ENCODE measurements at regions not wholly inside any gene's neighbourhood (a gene's known extent, or its start where the extent isn't known, plus 50 kb on each side); places are given as distances from the start of the nearest gene placed in this dataset.

GRCh38 chr1:239906394-239906793 lies 185.3 kb upstream of the FMN2 start:
- intact Hi-C loops (cut with micrococcal nuclease) = no loop called here
- no peaks in the 10 kb centered on the region for H3K36me3 Mint-ChIP-seq (ENCODE audit: low read depth)
- TF ChIP-seq CTCF (IDR thresholded peaks at IDR 0.05) = no peak
- no peaks in the 10 kb centered on the region for H3K4me1 Mint-ChIP-seq (ENCODE audit: low read depth)
- no peak overlapping the region for H3K27ac Mint-ChIP-seq
- ChIA-PET POLR2A (interaction anchor here (0.7 kb wide), 1 partner anchor 1722 kb away, joined by 3 read pairs; no protein-coding TSS in a partner anchor), CTCF (interaction anchor here (2.0 kb wide), 1 partner anchor 8 kb away, joined by 5 read pairs; no protein-coding TSS in a partner anchor)
- peaks cover 2% of the 10 kb centered on the region for H3K27me3 Mint-ChIP-seq
- no peak for DNase-seq
- no peak for ATAC-seq
- no peaks in the 10 kb centered on the region for H3K9me3 Mint-ChIP-seq
- H3K4me3 Mint-ChIP-seq = no peak overlapping the region

GRCh38 chr1:239909898-239910297 lies 181.8 kb upstream of the FMN2 start:
- no peak for TF ChIP-seq CTCF (IDR thresholded peaks at IDR 0.05)
- intact Hi-C loops (cut with micrococcal nuclease) = no loop called here
- Mint-ChIP-seq H3K4me1 (ENCODE audit: low read depth) (no peaks in the 10 kb centered on the region), H3K36me3 (ENCODE audit: low read depth) (no peaks in the 10 kb centered on the region), H3K4me3 (no peak overlapping the region), H3K27me3 (no peaks in the 10 kb centered on the region), H3K27ac (no peak overlapping the region), H3K9me3 (no peaks in the 10 kb centered on the region)
- ChIA-PET CTCF (interaction anchor here (1.3 to 2.6 kb wide), 2 partner anchors 9 to 12 kb away, joined by 3 to 7 read pairs; no protein-coding TSS in a partner anchor), POLR2A (no interaction called here)
- no peak for ATAC-seq
- DNase-seq = no peak

GRCh38 chr1:239912471-239912870 lies 179.2 kb upstream of the FMN2 start:
- ChIA-PET CTCF (no interaction called here), POLR2A (no interaction called here)
- ATAC-seq = no peak
- Mint-ChIP-seq H3K36me3 (ENCODE audit: low read depth) (no peaks in the 10 kb centered on the region), H3K4me1 (ENCODE audit: low read depth) (no peaks in the 10 kb centered on the region), H3K4me3 (no peak overlapping the region), H3K27me3 (peaks cover 3% of the 10 kb centered on the region), H3K27ac (no peak overlapping the region), H3K9me3 (no peaks in the 10 kb centered on the region)
- intact Hi-C loops (cut with micrococcal nuclease) = no loop called here
- TF ChIP-seq CTCF (IDR thresholded peaks at IDR 0.05) = no peak
- DNase-seq = no peak

GRCh38 chr1:239913141-239913585 lies 178.5 kb upstream of the FMN2 start:
- POLR2A ChIA-PET = no interaction called here
- Mint-ChIP-seq H3K4me3 (no peak overlapping the region), H3K27me3 (peaks cover 3% of the 10 kb centered on the region), H3K27ac (no peak overlapping the region), H3K9me3 (no peaks in the 10 kb centered on the region), H3K4me1 (ENCODE audit: low read depth) (no peaks in the 10 kb centered on the region), H3K36me3 (ENCODE audit: low read depth) (no peaks in the 10 kb centered on the region)
- intact Hi-C loops (cut with micrococcal nuclease) = no loop called here
- no peak for TF ChIP-seq CTCF (IDR thresholded peaks at IDR 0.05)
- CTCF ChIA-PET = no interaction called here
- DNase-seq = no peak
- ATAC-seq = no peak

GRCh38 chr1:239914751-239915231 lies 176.9 kb upstream of the FMN2 start:
- POLR2A ChIA-PET = no interaction called here
- no peaks in the 10 kb centered on the region for H3K36me3 Mint-ChIP-seq (ENCODE audit: low read depth)
- no peak overlapping the region for H3K4me3 Mint-ChIP-seq
- no peaks in the 10 kb centered on the region for H3K9me3 Mint-ChIP-seq
- CTCF ChIA-PET = interaction anchor here (1.0 kb wide), 1 partner anchor 12 kb away, joined by 3 read pairs; no protein-coding TSS in a partner anchor
- H3K4me1 Mint-ChIP-seq (ENCODE audit: low read depth) = no peaks in the 10 kb centered on the region
- no peak for DNase-seq
- ATAC-seq = no peak
- H3K27me3 Mint-ChIP-seq = peaks cover 6% of the 10 kb centered on the region
- no peak overlapping the region for H3K27ac Mint-ChIP-seq
- intact Hi-C loops (cut with micrococcal nuclease) = no loop called here
- TF ChIP-seq CTCF (IDR thresholded peaks at IDR 0.05) = no peak

Measured in activated CD8-positive, alpha-beta T cell treated with anti-CD3 and anti-CD28 coated beads for 36 hours (primary cell).